ENCODE measurements at regions not wholly inside any gene's neighbourhood (a gene's known extent, or its start where the extent isn't known, plus 50 kb on each side); places are given as distances from the start of the nearest gene placed in this dataset.

DNA sequence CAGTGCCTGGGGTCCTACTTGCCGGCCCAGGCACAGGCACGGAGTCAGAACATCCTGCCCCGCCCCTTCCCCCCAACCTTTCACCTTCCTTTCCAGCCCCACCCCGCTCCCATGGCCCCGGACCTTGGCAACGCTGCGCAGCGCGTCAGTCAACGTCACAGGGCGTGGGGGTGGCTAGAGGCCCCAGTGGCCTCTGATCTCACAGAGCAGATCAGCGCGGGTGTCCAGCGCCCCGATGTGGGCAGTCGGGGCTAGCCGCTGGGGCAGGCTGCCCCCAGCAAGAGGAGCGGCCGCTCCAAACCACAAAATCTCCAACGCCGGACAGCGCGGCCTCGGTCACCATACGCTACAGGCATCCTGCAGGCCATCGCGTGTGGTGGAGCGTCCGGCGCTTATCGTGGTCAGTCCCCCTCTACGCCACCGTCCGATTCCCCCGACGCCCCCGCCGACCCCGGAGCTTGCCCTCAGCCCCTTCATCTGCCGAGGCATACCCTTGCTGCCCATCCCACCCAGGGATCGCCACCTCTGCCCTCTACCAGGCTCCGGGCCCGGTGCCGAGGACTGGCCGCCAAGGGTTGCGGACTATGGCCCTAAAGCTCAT, 69.6 kb upstream of the APOOL start:
- TF ChIP-seq, protein P1, sequence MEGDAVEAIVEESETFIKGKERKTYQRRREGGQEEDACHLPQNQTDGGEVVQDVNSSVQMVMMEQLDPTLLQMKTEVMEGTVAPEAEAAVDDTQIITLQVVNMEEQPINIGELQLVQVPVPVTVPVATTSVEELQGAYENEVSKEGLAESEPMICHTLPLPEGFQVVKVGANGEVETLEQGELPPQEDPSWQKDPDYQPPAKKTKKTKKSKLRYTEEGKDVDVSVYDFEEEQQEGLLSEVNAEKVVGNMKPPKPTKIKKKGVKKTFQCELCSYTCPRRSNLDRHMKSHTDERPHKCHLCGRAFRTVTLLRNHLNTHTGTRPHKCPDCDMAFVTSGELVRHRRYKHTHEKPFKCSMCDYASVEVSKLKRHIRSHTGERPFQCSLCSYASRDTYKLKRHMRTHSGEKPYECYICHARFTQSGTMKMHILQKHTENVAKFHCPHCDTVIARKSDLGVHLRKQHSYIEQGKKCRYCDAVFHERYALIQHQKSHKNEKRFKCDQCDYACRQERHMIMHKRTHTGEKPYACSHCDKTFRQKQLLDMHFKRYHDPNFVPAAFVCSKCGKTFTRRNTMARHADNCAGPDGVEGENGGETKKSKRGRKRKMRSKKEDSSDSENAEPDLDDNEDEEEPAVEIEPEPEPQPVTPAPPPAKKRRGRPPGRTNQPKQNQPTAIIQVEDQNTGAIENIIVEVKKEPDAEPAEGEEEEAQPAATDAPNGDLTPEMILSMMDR (IDR thresholded peaks at IDR 0.05): no peak
- TF ChIP-seq POLR2A (IDR thresholded peaks at IDR 0.05): no peak

All from adrenal gland (tissue), 5 donors.